Ovary (tissue), 7 donors: ENCODE measurements at regions not wholly inside any gene's neighbourhood (a gene's known extent, or its start where the extent isn't known, plus 50 kb on each side); places are given as distances from the start of the nearest gene placed in this dataset.

Experiments
- DNase-seq, 5 donors: peaks; one replicate each; pipeline ENCODE4 v3.0.0-alpha.2; 2019 to 2020
- H3K27ac ChIP-seq, 2 donors: fragments of 200-600 bp; one replicate each; pipeline versions ENCODE4 v1.5.1 to v1.8.0; 2019 to 2022
- H3K27me3 ChIP-seq: fragments of 200-600 bp; one replicate; pipeline ENCODE4 v1.8.0; 2022
- H3K36me3 ChIP-seq: fragments of 200-600 bp; sonication (generic); one replicate; pipeline ENCODE4 v1.5.1; 2019
- H3K4me1 ChIP-seq: one replicate; pipeline ENCODE4 v1.8.1; 2013; ENCODE audit warnings: mild to moderate bottlenecking, moderate library complexity; ENCODE audit not compliant: insufficient read depth
- H3K4me3 ChIP-seq: fragments of 200-600 bp; sonication (generic); one replicate; pipeline ENCODE4 v1.5.1; 2017
- H3K9me3 ChIP-seq, 2 donors: fragments of 200-600 bp in 1 of 2; sonication (generic) in 1 of 2; one replicate each; pipeline versions ENCODE4 v1.5.1 to v1.8.1; 2013 to 2019; ENCODE audit warnings: mild to moderate bottlenecking in 1 of 2, moderate library complexity in 1 of 2
- CTCF ChIP-seq, 3 donors: fragments of 450-650 bp in 2 of 3; fragments of 200-600 bp in 1 of 3; IDR thresholded peaks; one replicate each; pipeline versions ENCODE4 v1.5.1 to v1.8.0; 2016 to 2022; ENCODE audit warnings: antibody characterized with exemption in 3 of 3, mild to moderate bottlenecking in 1 of 3
- EP300 ChIP-seq: sonication (generic); formaldehyde crosslinking; IDR thresholded peaks from one replicate; pipeline ENCODE4 v1.6.1; 2017; ENCODE audit warnings: antibody characterized with exemption
- POLR2A ChIP-seq: fragments of 450-650 bp; IDR thresholded peaks from one replicate; pipeline ENCODE4 v1.6.1; 2017; ENCODE audit warnings: antibody characterized with exemption, mild to moderate bottlenecking, moderate library complexity
- WGBS, 3 donors: extraction: QIAGEN DNeasy Blood & Tissue Kit in 1 of 3; methylation state at CpG; one replicate each; pipeline versions ENCODE4 v1.1.5 to v1.1.7; 2013 to 2017; 5-methylcytosine and 5-hydroxymethylcytosine counted together
- intact Hi-C, 4 donors: fragments of 100-400 bp; cut with DNase I; formaldehyde crosslinking; loops; one replicate each; pipeline versions ENCODE4 v1.11.0 to v1.15.1; 2022 to 2023
- donor health status: DM: no; HTN: no; CAD: no; lungs with moderate emphysema.
- donor health status: DM: no; HTN: no; CAD: no.
- donor health status: Bipolar disorder and iron deficiency.
- donor health status: DM: no; HTN: no; CAD: no.
- donor health status: DM: yes; HTN: yes; CAD: no.

GRCh38 chr4:181661923-181662322 lies 581.3 kb upstream of the TENM3 start:
- intact Hi-C loops = no loop called here
- Histone ChIP-seq H3K27ac (no peak overlapping the region), H3K36me3 (no peaks in the 10 kb centered on the region), H3K4me3 (no peak overlapping the region), H3K4me1 (no peaks in the 10 kb centered on the region), H3K9me3 (no peaks in the 10 kb centered on the region), H3K27me3 (no peaks in the 10 kb centered on the region)
- 7 to 16% (median 15%) methylated on average over 2 of the region's 2 CpGs for WGBS, 3 donors
- no peak for TF ChIP-seq POLR2A
- no peak for TF ChIP-seq CTCF (IDR thresholded peaks at IDR 0.05)
- no peak for TF ChIP-seq EP300
- no peak for DNase-seq

- intact Hi-C loops = no loop called here
- Histone ChIP-seq H3K36me3 (no peaks in the 10 kb centered on the region), H3K4me3 (no peak overlapping the region), H3K4me1 (no peaks in the 10 kb centered on the region), H3K27ac (no peak overlapping the region), H3K9me3 (no peaks in the 10 kb centered on the region), H3K27me3 (no peaks in the 10 kb centered on the region)
- no peak for TF ChIP-seq POLR2A
- TF ChIP-seq CTCF (IDR thresholded peaks at IDR 0.05) = no peak
- TF ChIP-seq EP300 = no peak
- WGBS, 3 donors = 24 to 47% (median 34%) methylated on average over 3 of the region's 3 CpGs
- no peak for DNase-seq
These were observed 580.8 kb upstream of the TENM3 start for GRCh38 chr4:181662383-181662782.

- no peak for DNase-seq
- Histone ChIP-seq H3K9me3 (no peaks in the 10 kb centered on the region), H3K27me3 (no peaks in the 10 kb centered on the region), H3K4me3 (no peak overlapping the region), H3K36me3 (no peaks in the 10 kb centered on the region), H3K4me1 (no peaks in the 10 kb centered on the region), H3K27ac (no peak overlapping the region)
- intact Hi-C loops = no loop called here
- WGBS, 3 donors = 79 to 92% (median 84%) methylated on average over 2 of the region's 2 CpGs
- no peak for TF ChIP-seq CTCF (IDR thresholded peaks at IDR 0.05)
- TF ChIP-seq POLR2A = no peak
- no peak for TF ChIP-seq EP300
These were observed 572.7 kb upstream of the TENM3 start for GRCh38 chr4:181670506-181670905.

- H3K36me3 ChIP-seq = no peaks in the 10 kb centered on the region
- no peak overlapping the region for H3K4me3 ChIP-seq
- H3K9me3 ChIP-seq = no peaks in the 10 kb centered on the region
- whole genome bisulfite sequencing, 3 donors = 86 to 98% (median 93%) methylated on average over 2 of the region's 2 CpGs
- H3K27me3 ChIP-seq = no peaks in the 10 kb centered on the region
- H3K4me1 ChIP-seq = no peaks in the 10 kb centered on the region
- no peak overlapping the region for H3K27ac ChIP-seq
- TF ChIP-seq POLR2A (no peak), CTCF (IDR thresholded peaks at IDR 0.05) (no peak), EP300 (no peak)
- intact Hi-C loops = no loop called here
- DNase-seq = no peak
These were observed 571.5 kb upstream of the TENM3 start for GRCh38 chr4:181671672-181672071.

- Histone ChIP-seq H3K4me1 (no peaks in the 10 kb centered on the region), H3K4me3 (no peak overlapping the region), H3K36me3 (no peaks in the 10 kb centered on the region), H3K9me3 (no peaks in the 10 kb centered on the region), H3K27me3 (no peaks in the 10 kb centered on the region), H3K27ac (no peak overlapping the region)
- 66 to 79% (median 71%) methylated on average over 2 of the region's 2 CpGs for WGBS, 3 donors
- DNase-seq = no peak
- intact Hi-C loops = no loop called here
- TF ChIP-seq POLR2A = no peak
- TF ChIP-seq CTCF (IDR thresholded peaks at IDR 0.05) = no peak
- TF ChIP-seq EP300 = no peak
These were observed 570.5 kb upstream of the TENM3 start for GRCh38 chr4:181672751-181673150.
